ENCODE measurements at regions not wholly inside any gene's neighbourhood (a gene's known extent, or its start where the extent isn't known, plus 50 kb on each side); places are given as distances from the start of the nearest gene placed in this dataset.

DNA sequence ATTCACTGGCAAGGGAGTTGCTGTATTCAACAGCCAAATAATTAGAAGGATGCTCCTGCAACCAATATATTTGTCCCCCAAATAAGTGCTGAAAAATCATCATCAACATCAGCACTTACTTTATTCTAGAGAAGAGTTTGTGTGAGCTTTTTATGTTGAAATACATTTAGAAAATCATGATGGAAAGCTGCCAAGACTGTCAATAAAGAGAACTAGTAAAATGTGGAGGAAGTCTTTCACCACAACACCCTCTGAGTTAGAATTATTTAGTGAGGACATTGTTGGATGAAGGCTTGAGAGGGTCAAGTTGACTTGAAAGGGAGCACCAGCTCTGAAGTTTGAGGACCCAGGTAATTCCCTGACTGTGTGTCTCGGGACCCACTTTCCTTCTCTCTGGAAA is 100.2 kb upstream of the TBCA start:
- no peak for TF ChIP-seq POLR2A (IDR thresholded peaks at IDR 0.05)
- TF ChIP-seq, protein P1, sequence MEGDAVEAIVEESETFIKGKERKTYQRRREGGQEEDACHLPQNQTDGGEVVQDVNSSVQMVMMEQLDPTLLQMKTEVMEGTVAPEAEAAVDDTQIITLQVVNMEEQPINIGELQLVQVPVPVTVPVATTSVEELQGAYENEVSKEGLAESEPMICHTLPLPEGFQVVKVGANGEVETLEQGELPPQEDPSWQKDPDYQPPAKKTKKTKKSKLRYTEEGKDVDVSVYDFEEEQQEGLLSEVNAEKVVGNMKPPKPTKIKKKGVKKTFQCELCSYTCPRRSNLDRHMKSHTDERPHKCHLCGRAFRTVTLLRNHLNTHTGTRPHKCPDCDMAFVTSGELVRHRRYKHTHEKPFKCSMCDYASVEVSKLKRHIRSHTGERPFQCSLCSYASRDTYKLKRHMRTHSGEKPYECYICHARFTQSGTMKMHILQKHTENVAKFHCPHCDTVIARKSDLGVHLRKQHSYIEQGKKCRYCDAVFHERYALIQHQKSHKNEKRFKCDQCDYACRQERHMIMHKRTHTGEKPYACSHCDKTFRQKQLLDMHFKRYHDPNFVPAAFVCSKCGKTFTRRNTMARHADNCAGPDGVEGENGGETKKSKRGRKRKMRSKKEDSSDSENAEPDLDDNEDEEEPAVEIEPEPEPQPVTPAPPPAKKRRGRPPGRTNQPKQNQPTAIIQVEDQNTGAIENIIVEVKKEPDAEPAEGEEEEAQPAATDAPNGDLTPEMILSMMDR (IDR thresholded peaks at IDR 0.05), result no peak
- TF ChIP-seq EP300 (IDR thresholded peaks at IDR 0.05), result no peak
- TF ChIP-seq POLR2AphosphoS5 (IDR thresholded peaks at IDR 0.05), result no peak

Measured in sigmoid colon (tissue), 4 donors.